Body of pancreas (tissue), 4 donors: ENCODE measurements at regions not wholly inside any gene's neighbourhood (a gene's known extent, or its start where the extent isn't known, plus 50 kb on each side); places are given as distances from the start of the nearest gene placed in this dataset.

Experiments used
- POLR2A ChIP-seq, 3 donors: fragments of 450-650 bp; IDR thresholded peaks; one replicate each; pipeline ENCODE4 v1.6.1; 2016; ENCODE audit warnings: antibody characterized with exemption in 3 of 3, mild to moderate bottlenecking in 2 of 3
- TF ChIP-seq, protein P1 (sequence below), 7 experiments: fragments of 450-650 bp in 4 of 7; fragments of 200-600 bp in 3 of 7; sonication (generic) in 3 of 7; IDR thresholded peaks; one replicate each; pipeline ENCODE4 v1.5.1; 2016 to 2019; ENCODE audit warnings: antibody characterized with exemption in 7 of 7

DNA sequence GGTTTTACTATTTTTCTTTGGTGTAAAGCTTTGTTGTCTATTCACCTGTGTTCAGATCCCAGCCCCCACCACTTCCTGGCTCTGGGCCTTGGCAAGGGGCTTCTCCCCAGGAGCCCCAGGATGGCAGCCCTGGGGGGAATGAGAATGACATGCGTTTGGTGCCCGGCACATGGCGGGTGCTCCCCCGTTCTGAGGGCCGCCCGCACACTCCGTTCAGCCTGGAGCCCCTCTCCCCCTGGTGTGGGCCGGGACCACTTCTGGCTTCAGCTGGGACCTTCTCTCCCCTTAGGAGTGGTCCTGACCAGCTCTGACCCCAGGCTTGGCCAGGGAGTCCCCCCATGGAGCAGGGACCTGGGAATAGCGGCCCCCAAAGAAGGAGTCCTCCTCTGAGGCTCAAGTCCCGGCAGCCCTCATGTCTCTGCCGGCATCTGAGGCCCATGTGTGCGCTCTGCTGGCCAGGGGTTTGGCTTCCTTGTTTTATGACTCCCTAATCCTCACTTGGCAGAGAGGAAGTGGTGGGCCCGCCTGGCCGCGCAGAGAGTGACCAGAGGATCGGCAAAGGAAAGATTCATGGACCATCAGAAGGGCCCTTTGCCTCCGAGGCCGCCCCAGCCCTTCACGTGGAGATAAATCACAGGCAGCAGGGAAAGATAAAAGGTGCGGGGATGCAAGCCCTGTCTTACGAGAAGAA lies 57.0 kb upstream of the LMX1B start:
- TF ChIP-seq, protein P1, sequence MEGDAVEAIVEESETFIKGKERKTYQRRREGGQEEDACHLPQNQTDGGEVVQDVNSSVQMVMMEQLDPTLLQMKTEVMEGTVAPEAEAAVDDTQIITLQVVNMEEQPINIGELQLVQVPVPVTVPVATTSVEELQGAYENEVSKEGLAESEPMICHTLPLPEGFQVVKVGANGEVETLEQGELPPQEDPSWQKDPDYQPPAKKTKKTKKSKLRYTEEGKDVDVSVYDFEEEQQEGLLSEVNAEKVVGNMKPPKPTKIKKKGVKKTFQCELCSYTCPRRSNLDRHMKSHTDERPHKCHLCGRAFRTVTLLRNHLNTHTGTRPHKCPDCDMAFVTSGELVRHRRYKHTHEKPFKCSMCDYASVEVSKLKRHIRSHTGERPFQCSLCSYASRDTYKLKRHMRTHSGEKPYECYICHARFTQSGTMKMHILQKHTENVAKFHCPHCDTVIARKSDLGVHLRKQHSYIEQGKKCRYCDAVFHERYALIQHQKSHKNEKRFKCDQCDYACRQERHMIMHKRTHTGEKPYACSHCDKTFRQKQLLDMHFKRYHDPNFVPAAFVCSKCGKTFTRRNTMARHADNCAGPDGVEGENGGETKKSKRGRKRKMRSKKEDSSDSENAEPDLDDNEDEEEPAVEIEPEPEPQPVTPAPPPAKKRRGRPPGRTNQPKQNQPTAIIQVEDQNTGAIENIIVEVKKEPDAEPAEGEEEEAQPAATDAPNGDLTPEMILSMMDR (IDR thresholded peaks at IDR 0.05): no peak
- TF ChIP-seq POLR2A (IDR thresholded peaks at IDR 0.05): no peak
